H1 (cell line): ENCODE measurements at regions not wholly inside any gene's neighbourhood (a gene's known extent, or its start where the extent isn't known, plus 50 kb on each side); places are given as distances from the start of the nearest gene placed in this dataset.

Source experiments
- EGR1 ChIP-seq: IDR thresholded peaks from 2 replicates; pipeline ENCODE4 v1.6.1; 2011; ENCODE audit warnings: low read depth, low read length, borderline replicate concordance
- SAP30 ChIP-seq: fragments of 300-600 bp; sonication (generic); IDR thresholded peaks from 2 replicates; pipeline ENCODE4 v1.7.1; 2012; ENCODE audit warnings: low read length, moderate library complexity, mild to moderate bottlenecking, inconsistent platforms; ENCODE audit not compliant: insufficient read depth, insufficient replicate concordance
- SP2 ChIP-seq: IDR thresholded peaks from 2 replicates; pipeline ENCODE4 v1.6.1; 2012; ENCODE audit warnings: mild to moderate bottlenecking, low read length, inconsistent platforms
- SP4 ChIP-seq: IDR thresholded peaks from 2 replicates; pipeline ENCODE4 v1.6.1; 2012; ENCODE audit warnings: low read length, inconsistent platforms
- SUZ12 ChIP-seq: fragments of 200-600 bp; sonication (generic); IDR thresholded peaks from 2 replicates; pipeline ENCODE4 v1.6.1; 2012; ENCODE audit warnings: mild to moderate bottlenecking, inconsistent platforms, low read length, moderate library complexity, mixed read lengths

DNA sequence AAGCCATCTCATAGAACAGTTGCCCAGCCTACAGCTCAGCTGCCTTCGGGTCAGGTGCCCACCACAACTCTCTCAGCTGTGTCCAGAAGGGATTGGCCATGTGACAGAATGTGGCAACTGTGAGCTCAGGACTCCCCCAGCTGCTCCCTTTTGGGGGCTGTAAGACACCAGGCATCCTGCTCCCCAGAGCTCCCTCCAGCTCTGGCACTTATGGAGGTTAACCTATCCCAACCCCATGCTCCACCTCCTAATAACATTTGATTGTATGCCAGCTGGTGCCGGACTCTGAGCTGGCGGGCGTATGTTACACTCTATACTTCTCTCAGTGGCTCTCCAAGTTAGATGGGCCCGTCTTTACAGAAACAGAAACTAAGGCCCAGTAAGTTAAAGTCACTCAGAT lies 222.8 kb downstream of the FAM43A start (continued):
- no peak for TF ChIP-seq SP4
- no peak for TF ChIP-seq SUZ12
- TF ChIP-seq SP2 = no peak
- no peak for TF ChIP-seq SAP30
- no peak for TF ChIP-seq EGR1
